GM21367 (cell line): ENCODE measurements at regions not wholly inside any gene's neighbourhood (a gene's known extent, or its start where the extent isn't known, plus 50 kb on each side); places are given as distances from the start of the nearest gene placed in this dataset.
A peak's percentile ranks its signal among the peaks of the same experiment; 100 is the strongest.

ENCODE experiments used
- ATAC-seq: cut with Tn5 transposase; IDR thresholded peaks from one replicate; pipeline ENCODE4 v1.9.1; 2021; ENCODE audit not compliant: unreplicated experiment

- no peak for ATAC-seq
These were observed 377.1 kb upstream of the KITLG start for GRCh38 chr12:88957358-88957757.

GRCh38 chr12:88955531-88955930, 375.3 kb upstream of the KITLG start:
- no peak for ATAC-seq

GRCh38 chr12:88953029-88953586, 372.8 kb upstream of the KITLG start:
- no peak for ATAC-seq

- no peak for ATAC-seq
These were observed 372.3 kb upstream of the KITLG start for GRCh38 chr12:88952562-88952942.

GRCh38 chr12:88951860-88952561, 371.7 kb upstream of the KITLG start:
- ATAC-seq, result no peak

GRCh38 chr12:88951177-88951576, 370.9 kb upstream of the KITLG start:
- ATAC-seq, result no peak

GRCh38 chr12:88947486-88948043, 367.3 kb upstream of the KITLG start:
- no peak for ATAC-seq

GRCh38 chr12:88946372-88946997, 366.2 kb upstream of the KITLG start:
- peak; percentile 55 for ATAC-seq

- ATAC-seq, result no peak
These were observed 364.9 kb upstream of the KITLG start for GRCh38 chr12:88945051-88945732.

- ATAC-seq, result no peak
These were observed 364.1 kb upstream of the KITLG start for GRCh38 chr12:88944397-88944796.

GRCh38 chr12:88940854-88941253, 360.6 kb upstream of the KITLG start:
- no peak for ATAC-seq

- ATAC-seq, result no peak
These were observed 355.6 kb upstream of the KITLG start for GRCh38 chr12:88935856-88936255.

- no peak for ATAC-seq
These were observed 354.0 kb upstream of the KITLG start for GRCh38 chr12:88934163-88934747.

GRCh38 chr12:88932457-88932856, 352.2 kb upstream of the KITLG start:
- ATAC-seq, result no peak

GRCh38 chr12:88931598-88931997, 351.3 kb upstream of the KITLG start:
- no peak for ATAC-seq

GRCh38 chr12:88925454-88925853, 345.2 kb upstream of the KITLG start:
- ATAC-seq, result no peak

GRCh38 chr12:88924162-88924561, 343.9 kb upstream of the KITLG start:
- no peak for ATAC-seq

GRCh38 chr12:88923631-88924030, 343.4 kb upstream of the KITLG start:
- no peak for ATAC-seq

GRCh38 chr12:88922816-88923215, 342.5 kb upstream of the KITLG start:
- ATAC-seq, result no peak

GRCh38 chr12:88921890-88922532, 341.7 kb upstream of the KITLG start:
- ATAC-seq, result no peak

- no peak for ATAC-seq
These were observed 341.2 kb upstream of the KITLG start for GRCh38 chr12:88921434-88921833.
